B cell (primary cell): ENCODE measurements at regions not wholly inside any gene's neighbourhood (a gene's known extent, or its start where the extent isn't known, plus 50 kb on each side); places are given as distances from the start of the nearest gene placed in this dataset.

Source experiments
- CTCF ChIP-seq: fragments of 200-600 bp; IDR thresholded peaks from one replicate; pipeline ENCODE4 v1.8.0; 2022; ENCODE audit warnings: antibody characterized with exemption, mild to moderate bottlenecking
- EZH2 ChIP-seq: IDR thresholded peaks from 2 replicates; pipeline ENCODE4 v1.6.1; 2012; ENCODE audit warnings: borderline replicate concordance, low read depth, mild to moderate bottlenecking, moderate library complexity, low read length; ENCODE audit not compliant: insufficient read depth, poor library complexity, severe bottlenecking

- TF ChIP-seq CTCF: no peak
- TF ChIP-seq EZH2: no peak
These were observed 50.1 kb upstream of the LTA4H start for GRCh38 chr12:96085475-96085874.
